ENCODE measurements at regions not wholly inside any gene's neighbourhood (a gene's known extent, or its start where the extent isn't known, plus 50 kb on each side); places are given as distances from the start of the nearest gene placed in this dataset.
"Not testable (repeated sequence)": the region's sequence is repeated elsewhere in the genome, so short reads cannot be mapped to it uniquely, and the experiment has no call there.

- DNase-seq, result no peak
These were observed 201.3 kb downstream of the AKAP7 start for GRCh38 chr6:131336596-131336995.

GRCh38 chr6:131346896-131347295 lies 211.6 kb downstream of the AKAP7 start:
- DNase-seq, result not testable (repeated sequence)

- no peak for DNase-seq
These were observed 213.3 kb downstream of the AKAP7 start for GRCh38 chr6:131348572-131348971.

- DNase-seq, result no peak
These were observed 213.9 kb downstream of the AKAP7 start for GRCh38 chr6:131349199-131349598.

- no peak for DNase-seq
These were observed 217.8 kb downstream of the AKAP7 start for GRCh38 chr6:131353106-131353505.

GRCh38 chr6:131353876-131354275 lies 218.6 kb downstream of the AKAP7 start:
- no peak for DNase-seq

- DNase-seq, result no peak
These were observed 218.7 kb upstream of the ARG1 start for GRCh38 chr6:131354356-131354755.

GRCh38 chr6:131356161-131356560 lies 216.9 kb upstream of the ARG1 start:
- no peak for DNase-seq

- DNase-seq, result no peak
These were observed 215.5 kb upstream of the ARG1 start for GRCh38 chr6:131357501-131357900.

GRCh38 chr6:131362070-131362469 lies 211.0 kb upstream of the ARG1 start:
- DNase-seq, result no peak

- no peak for DNase-seq
These were observed 210.3 kb upstream of the ARG1 start for GRCh38 chr6:131362696-131363095.

GRCh38 chr6:131363947-131364834 lies 208.8 kb upstream of the ARG1 start:
- DNase-seq, result no peak

GRCh38 chr6:131366223-131366622 lies 206.8 kb upstream of the ARG1 start:
- no peak for DNase-seq

- DNase-seq, result no peak
These were observed 205.7 kb upstream of the ARG1 start for GRCh38 chr6:131367206-131367873.

- no peak for DNase-seq
These were observed 204.7 kb upstream of the ARG1 start for GRCh38 chr6:131368198-131368911.

- DNase-seq, result no peak
These were observed 200.5 kb upstream of the ARG1 start for GRCh38 chr6:131372535-131372934.

GRCh38 chr6:131377112-131377705 lies 195.8 kb upstream of the ARG1 start:
- no peak for DNase-seq

GRCh38 chr6:131378874-131379273 lies 194.2 kb upstream of the ARG1 start:
- no peak for DNase-seq

- no peak for DNase-seq
These were observed 193.1 kb upstream of the ARG1 start for GRCh38 chr6:131379948-131380347.

- no peak for DNase-seq
These were observed 191.8 kb upstream of the ARG1 start for GRCh38 chr6:131381052-131381708.

GRCh38 chr6:131381709-131382093 lies 191.3 kb upstream of the ARG1 start:
- DNase-seq, result no peak

- DNase-seq, result no peak
These were observed 190.4 kb upstream of the ARG1 start for GRCh38 chr6:131382631-131383030.

Data from stimulated activated CD8-positive, alpha-beta memory T cell treated with anti-CD3 and anti-CD28 coated beads, Interleukin-4, amount 100 ng/mL, for 48 hours (primary cell).